ENCODE measurements at regions not wholly inside any gene's neighbourhood (a gene's known extent, or its start where the extent isn't known, plus 50 kb on each side); places are given as distances from the start of the nearest gene placed in this dataset.
A peak's percentile ranks its signal among the peaks of the same experiment; 100 is the strongest.

GRCh38 chr3:43181202-43181821, 75.4 kb upstream of the POMGNT2 start:
- Histone ChIP-seq H3K27ac (ENCODE audit: low read length) (no peak overlapping the region), H2AFZ (ENCODE audit: low read depth, low read length) (no peak overlapping the region), H3K79me2 (ENCODE audit: insufficient read depth, low read length) (no peaks in the 10 kb centered on the region), H3K4me3 (ENCODE audit: low read depth in 1 of 2, low read length in 2 of 2) (no peak overlapping the region), H3K27me3 (ENCODE audit: insufficient read depth, low read length, poor library complexity) (peaks cover 3% of the 10 kb centered on the region), H4K20me1 (ENCODE audit: insufficient read depth, low read length) (no peaks in the 10 kb centered on the region; the same call in 1 of the 2 replicates), H3K36me3 (ENCODE audit: insufficient read depth, low read length) (no peaks in the 10 kb centered on the region), H3K9me3 (ENCODE audit: insufficient read depth, low read length, severe bottlenecking) (no peaks in the 10 kb centered on the region), H3K9ac (ENCODE audit: low read depth, low read length) (no peak overlapping the region), H3K4me2 (ENCODE audit: insufficient read depth, low read length) (no peak overlapping the region), H3K4me1 (ENCODE audit: insufficient read depth, low read length) (peaks cover 13% of the 10 kb centered on the region)
- TF ChIP-seq CTCF (IDR thresholded peaks at IDR 0.05; ENCODE audit: borderline replicate concordance, extremely low read depth, low read length, poor library complexity, severe bottlenecking) (no peak), EZH2 (IDR thresholded peaks at IDR 0.05; ENCODE audit: borderline replicate concordance, low read depth, low read length, severe bottlenecking) (no peak)
- ATAC-seq (ENCODE audit: insufficient read depth, low read depth), result no peak
- no peak for DNase-seq

DNA sequence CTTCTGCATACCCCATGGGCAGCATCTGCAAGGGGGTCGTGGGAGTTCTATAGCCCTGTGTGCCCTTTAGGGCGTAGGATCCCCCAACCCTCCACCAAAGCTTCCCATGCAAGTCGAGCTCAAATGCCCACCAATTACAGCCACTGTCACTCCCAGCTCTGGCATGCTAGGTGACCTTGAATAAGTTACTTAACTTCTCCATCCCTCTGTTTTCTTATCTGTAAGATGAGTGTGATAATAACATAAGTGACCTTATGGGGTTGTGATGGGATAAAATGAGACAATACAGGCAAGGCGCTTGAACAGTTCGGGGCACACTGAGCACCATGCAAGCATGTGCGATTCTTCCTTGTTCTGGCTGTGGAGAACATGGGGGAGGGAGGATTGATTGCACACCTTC, 74.8 kb upstream of the POMGNT2 start:
- H3K4me3 ChIP-seq (ENCODE audit: low read depth in 1 of 2, low read length in 2 of 2), result no peak overlapping the region
- DNase-seq (no peak), ATAC-seq (ENCODE audit: insufficient read depth, low read depth) (no peak)
- H3K4me2 ChIP-seq (ENCODE audit: insufficient read depth, low read length), result no peak overlapping the region
- H3K9me3 ChIP-seq (ENCODE audit: insufficient read depth, low read length, severe bottlenecking), result no peaks in the 10 kb centered on the region
- H4K20me1 ChIP-seq (ENCODE audit: insufficient read depth, low read length), result no peaks in the 10 kb centered on the region; the same call in 1 of the 2 replicates
- H3K4me1 ChIP-seq (ENCODE audit: insufficient read depth, low read length), result peaks cover 13% of the 10 kb centered on the region
- no peaks in the 10 kb centered on the region for H3K36me3 ChIP-seq (ENCODE audit: insufficient read depth, low read length)
- H3K9ac ChIP-seq (ENCODE audit: low read depth, low read length), result no peak overlapping the region
- no peaks in the 10 kb centered on the region for H3K79me2 ChIP-seq (ENCODE audit: insufficient read depth, low read length)
- no peak overlapping the region for H2AFZ ChIP-seq (ENCODE audit: low read depth, low read length)
- H3K27me3 ChIP-seq (ENCODE audit: insufficient read depth, low read length, poor library complexity), result no peaks in the 10 kb centered on the region
- no peak for TF ChIP-seq CTCF (IDR thresholded peaks at IDR 0.05; ENCODE audit: borderline replicate concordance, extremely low read depth, low read length, poor library complexity, severe bottlenecking)
- no peak for TF ChIP-seq EZH2 (IDR thresholded peaks at IDR 0.05; ENCODE audit: borderline replicate concordance, low read depth, low read length, severe bottlenecking)
- no peak overlapping the region for H3K27ac ChIP-seq (ENCODE audit: low read length)

GRCh38 chr3:43180027-43180426, 74.1 kb upstream of the POMGNT2 start:
- Histone ChIP-seq H3K9ac (ENCODE audit: low read depth, low read length) (no peak overlapping the region), H3K27me3 (ENCODE audit: insufficient read depth, low read length, poor library complexity) (no peaks in the 10 kb centered on the region), H3K27ac (ENCODE audit: low read length) (no peak overlapping the region; the same call in 1 of the 2 replicates), H3K4me1 (ENCODE audit: insufficient read depth, low read length) (peaks cover 13% of the 10 kb centered on the region), H3K4me2 (ENCODE audit: insufficient read depth, low read length) (no peak overlapping the region), H3K79me2 (ENCODE audit: insufficient read depth, low read length) (no peaks in the 10 kb centered on the region), H3K4me3 (ENCODE audit: low read depth in 1 of 2, low read length in 2 of 2) (no peak overlapping the region), H3K36me3 (ENCODE audit: insufficient read depth, low read length) (no peaks in the 10 kb centered on the region), H4K20me1 (ENCODE audit: insufficient read depth, low read length) (no peaks in the 10 kb centered on the region; the same call in 1 of the 2 replicates), H3K9me3 (ENCODE audit: insufficient read depth, low read length, severe bottlenecking) (no peaks in the 10 kb centered on the region), H2AFZ (ENCODE audit: low read depth, low read length) (peak overlapping the region; percentile 47; the same call in 1 of the 2 replicates)
- peak; percentile 27 for DNase-seq
- peak; percentile 93 for ATAC-seq (ENCODE audit: insufficient read depth, low read depth)
- TF ChIP-seq EZH2 (IDR thresholded peaks at IDR 0.05; ENCODE audit: borderline replicate concordance, low read depth, low read length, severe bottlenecking) (no peak), CTCF (IDR thresholded peaks at IDR 0.05; ENCODE audit: borderline replicate concordance, extremely low read depth, low read length, poor library complexity, severe bottlenecking) (no peak)
